ENCODE measurements at regions not wholly inside any gene's neighbourhood (a gene's known extent, or its start where the extent isn't known, plus 50 kb on each side); places are given as distances from the start of the nearest gene placed in this dataset.

DNA sequence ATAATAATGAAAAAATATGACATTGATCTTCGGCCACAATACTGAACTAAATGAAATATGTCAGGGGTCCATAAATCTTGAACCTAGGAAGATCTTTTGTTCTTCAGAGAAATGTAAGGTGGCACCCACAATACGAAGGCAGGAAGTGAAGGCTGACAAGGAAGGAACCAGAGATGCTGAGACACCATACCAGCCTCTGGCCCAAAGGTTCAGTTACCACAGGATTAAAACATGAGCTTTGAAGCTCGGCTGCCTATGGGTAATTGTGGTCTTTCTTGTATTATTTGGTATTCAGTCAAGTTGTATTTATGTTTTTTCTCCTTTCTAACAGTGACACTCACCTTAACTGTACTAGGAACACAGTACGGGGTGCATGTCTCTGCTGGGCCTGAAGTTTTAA, 448.8 kb upstream of the SETBP1 start:
- no peaks in the 10 kb centered on the region for H3K9me3 ChIP-seq
- H3K4me3 ChIP-seq: no peak overlapping the region
- H3K36me3 ChIP-seq: no peaks in the 10 kb centered on the region
- intact Hi-C loops (cut with DNase I; ENCODE audit: low total_unique reads): no loop called here
- H3K4me1 ChIP-seq: peaks cover 0 to 14% (median 7%) of the 10 kb centered on the region in 4 donors
- DNase-seq: no peak
- TF ChIP-seq, protein P1, sequence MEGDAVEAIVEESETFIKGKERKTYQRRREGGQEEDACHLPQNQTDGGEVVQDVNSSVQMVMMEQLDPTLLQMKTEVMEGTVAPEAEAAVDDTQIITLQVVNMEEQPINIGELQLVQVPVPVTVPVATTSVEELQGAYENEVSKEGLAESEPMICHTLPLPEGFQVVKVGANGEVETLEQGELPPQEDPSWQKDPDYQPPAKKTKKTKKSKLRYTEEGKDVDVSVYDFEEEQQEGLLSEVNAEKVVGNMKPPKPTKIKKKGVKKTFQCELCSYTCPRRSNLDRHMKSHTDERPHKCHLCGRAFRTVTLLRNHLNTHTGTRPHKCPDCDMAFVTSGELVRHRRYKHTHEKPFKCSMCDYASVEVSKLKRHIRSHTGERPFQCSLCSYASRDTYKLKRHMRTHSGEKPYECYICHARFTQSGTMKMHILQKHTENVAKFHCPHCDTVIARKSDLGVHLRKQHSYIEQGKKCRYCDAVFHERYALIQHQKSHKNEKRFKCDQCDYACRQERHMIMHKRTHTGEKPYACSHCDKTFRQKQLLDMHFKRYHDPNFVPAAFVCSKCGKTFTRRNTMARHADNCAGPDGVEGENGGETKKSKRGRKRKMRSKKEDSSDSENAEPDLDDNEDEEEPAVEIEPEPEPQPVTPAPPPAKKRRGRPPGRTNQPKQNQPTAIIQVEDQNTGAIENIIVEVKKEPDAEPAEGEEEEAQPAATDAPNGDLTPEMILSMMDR (IDR thresholded peaks at IDR 0.05): no peak
- no peak overlapping the region for H3K27ac ChIP-seq
- no peaks in the 10 kb centered on the region for H3K27me3 ChIP-seq

DNA sequence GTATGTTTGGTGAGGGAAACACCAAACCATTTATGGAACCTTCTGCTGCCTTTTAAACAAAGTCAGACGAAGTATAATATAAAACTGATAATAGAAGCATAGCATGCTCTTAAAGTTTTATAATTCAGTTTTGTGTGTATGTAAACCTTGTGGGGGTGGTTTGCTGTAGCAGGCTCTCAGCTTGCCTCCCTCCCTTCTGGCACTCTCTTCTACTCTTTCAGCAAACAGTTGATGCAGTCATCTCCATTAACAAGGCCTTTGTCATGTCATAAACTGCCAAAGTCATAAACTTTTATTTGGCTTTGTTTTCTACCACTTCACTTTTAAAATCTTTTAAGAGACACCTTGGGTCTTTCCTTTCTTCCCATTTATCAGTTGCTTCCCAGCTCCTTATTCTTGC, 448.2 kb upstream of the SETBP1 start:
- TF ChIP-seq, protein P1 (IDR thresholded peaks at IDR 0.05): no peak
- no peak overlapping the region for H3K4me3 ChIP-seq
- no peaks in the 10 kb centered on the region for H3K36me3 ChIP-seq
- no peak for DNase-seq
- intact Hi-C loops (cut with DNase I; ENCODE audit: low total_unique reads): no loop called here
- H3K4me1 ChIP-seq: peaks cover 0 to 14% (median 7%) of the 10 kb centered on the region in 4 donors
- H3K9me3 ChIP-seq: no peaks in the 10 kb centered on the region
- H3K27me3 ChIP-seq: no peaks in the 10 kb centered on the region
- H3K27ac ChIP-seq: no peak overlapping the region

DNA sequence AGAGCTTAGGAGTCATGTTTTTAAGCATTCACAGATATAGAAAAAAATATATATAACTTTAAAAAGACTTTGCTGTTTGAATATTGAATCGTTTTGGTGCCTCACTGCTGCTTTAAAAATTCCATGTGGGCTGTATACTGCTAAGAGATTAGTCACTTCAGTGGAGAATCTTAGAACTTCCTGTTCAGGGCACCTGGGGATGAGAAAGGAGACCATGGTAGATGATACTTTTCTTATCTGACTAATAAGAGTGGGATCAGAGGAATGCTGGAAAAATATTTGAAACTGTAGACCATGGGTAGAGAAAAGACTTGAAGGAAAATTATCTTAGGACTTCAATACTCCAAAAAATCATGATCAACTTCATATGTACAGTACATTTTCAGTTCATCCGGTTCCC, 442.2 kb upstream of the SETBP1 start:
- TF ChIP-seq, protein P1 (IDR thresholded peaks at IDR 0.05): no peak
- intact Hi-C loops (cut with DNase I; ENCODE audit: low total_unique reads): no loop called here
- no peak overlapping the region for H3K27ac ChIP-seq

DNA sequence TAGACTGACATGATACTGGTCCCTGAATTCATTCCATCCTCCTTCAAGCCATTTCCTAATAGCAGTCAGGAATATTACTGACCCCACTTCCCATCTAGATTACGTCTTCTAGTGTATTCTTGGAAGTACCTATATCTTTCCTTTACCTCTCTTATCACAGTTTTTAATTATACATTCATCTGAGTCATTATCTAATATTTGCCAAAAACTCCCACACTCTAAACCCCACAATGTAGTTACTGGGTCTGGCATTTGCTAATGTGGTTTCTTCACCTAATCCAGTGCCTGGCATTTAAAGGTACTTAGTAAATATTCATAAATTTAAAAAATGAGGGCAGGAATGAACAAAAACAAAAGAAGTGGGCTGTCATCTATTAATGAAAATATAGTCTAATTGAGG, 441.8 kb upstream of the SETBP1 start:
- intact Hi-C loops (cut with DNase I; ENCODE audit: low total_unique reads): no loop called here
- Histone ChIP-seq H3K4me3 (no peak overlapping the region), H3K36me3 (no peaks in the 10 kb centered on the region), H3K4me1 (no peaks in the 10 kb centered on the region), H3K27ac (no peak overlapping the region), H3K27me3 (no peaks in the 10 kb centered on the region), H3K9me3 (no peaks in the 10 kb centered on the region)
- no peak for DNase-seq
- TF ChIP-seq, protein P1 (IDR thresholded peaks at IDR 0.05): no peak

More for the DNA sequence above, 442.2 kb upstream of the SETBP1 start:
- Histone ChIP-seq H3K9me3 (no peaks in the 10 kb centered on the region), H3K4me1 (no peaks in the 10 kb centered on the region), H3K36me3 (no peaks in the 10 kb centered on the region), H3K27me3 (no peaks in the 10 kb centered on the region), H3K4me3 (no peak overlapping the region)
- no peak for DNase-seq

DNA sequence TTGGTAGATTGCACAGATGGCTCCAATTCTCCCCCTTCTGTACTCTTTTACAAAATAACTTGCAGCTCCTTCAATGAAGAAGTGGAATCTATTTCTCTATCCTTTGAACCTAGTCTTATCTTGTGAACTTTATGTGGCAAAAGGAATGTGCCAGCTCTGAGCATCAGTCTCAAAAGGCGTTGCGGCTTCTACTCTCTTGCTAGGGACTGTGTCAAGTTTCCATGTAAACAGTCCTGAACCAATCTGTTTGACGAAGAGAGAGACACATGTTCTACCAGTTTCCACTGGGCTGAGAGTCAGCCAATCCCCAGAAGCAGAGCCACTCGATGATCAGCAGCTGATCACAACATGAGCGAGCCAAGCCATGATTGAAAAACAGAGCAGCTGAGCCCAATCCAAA, 439.7 kb upstream of the SETBP1 start:
- Histone ChIP-seq H3K4me1 (no peaks in the 10 kb centered on the region), H3K27me3 (no peaks in the 10 kb centered on the region), H3K27ac (no peak overlapping the region), H3K9me3 (no peaks in the 10 kb centered on the region), H3K36me3 (no peaks in the 10 kb centered on the region), H3K4me3 (no peak overlapping the region)
- DNase-seq: no peak
- TF ChIP-seq, protein P1 (IDR thresholded peaks at IDR 0.05): no peak
- intact Hi-C loops (cut with DNase I; ENCODE audit: low total_unique reads): no loop called here

DNA sequence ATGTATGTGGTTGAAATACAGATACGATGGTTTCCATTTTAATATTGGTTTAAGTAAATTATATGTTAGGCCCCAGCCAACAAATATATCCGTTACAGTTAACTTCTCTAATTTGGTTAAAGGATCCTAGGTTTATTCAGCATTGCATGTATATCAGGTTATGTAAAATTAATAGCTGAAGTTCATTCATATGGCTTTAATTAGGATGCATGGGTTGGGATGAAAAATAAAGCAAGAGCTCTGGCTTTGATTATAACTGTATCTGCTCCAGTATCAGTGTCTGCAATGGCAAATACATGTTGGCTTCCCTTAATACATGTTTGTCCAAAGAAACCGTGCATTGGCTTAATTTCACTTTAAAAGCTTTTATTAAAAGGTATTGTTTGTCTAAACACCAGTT, 435.7 kb upstream of the SETBP1 start:
- TF ChIP-seq, protein P1 (IDR thresholded peaks at IDR 0.05): no peak
- Histone ChIP-seq H3K36me3 (no peaks in the 10 kb centered on the region), H3K4me1 (no peaks in the 10 kb centered on the region), H3K27ac (no peak overlapping the region), H3K9me3 (no peaks in the 10 kb centered on the region), H3K27me3 (no peaks in the 10 kb centered on the region), H3K4me3 (no peak overlapping the region)
- intact Hi-C loops (cut with DNase I; ENCODE audit: low total_unique reads): no loop called here
- DNase-seq: no peak

Measured in tibial artery (tissue), 4 donors.